Heart left ventricle (tissue), 16 donors: ENCODE measurements at regions not wholly inside any gene's neighbourhood (a gene's known extent, or its start where the extent isn't known, plus 50 kb on each side); places are given as distances from the start of the nearest gene placed in this dataset.

Experiments used
- ATAC-seq, 4 donors: fragments of 200-7000 bp; cut with Tn5 transposase; one replicate each; pipeline ENCODE4 v1.9.1; 2020 to 2022; ENCODE audit warnings: moderate library complexity in 4 of 4, mild to moderate bottlenecking in 3 of 4, moderate number of reproducible peaks in 1 of 4
- DNase-seq, 5 donors: peaks; one replicate each; pipeline ENCODE4 v3.0.0-alpha.2; 2020
- H3K27ac ChIP-seq, 12 donors: fragments of 200-600 bp; sonication (generic) in 4 of 12; one replicate each; pipeline versions ENCODE4 v1.5.0 to v1.8.0; 2016 to 2022; ENCODE audit warnings: mild to moderate bottlenecking in 2 of 12
- H3K27me3 ChIP-seq, 9 donors: fragments of 200-600 bp; sonication (generic) in 2 of 9; one replicate each; pipeline versions ENCODE4 v1.5.1 to v1.8.0; 2016 to 2022; ENCODE audit warnings: mild to moderate bottlenecking in 3 of 9
- H3K36me3 ChIP-seq, 9 donors: fragments of 200-600 bp; sonication (generic) in 2 of 9; one replicate each; pipeline versions ENCODE4 v1.5.0 to v1.8.0; 2018 to 2022; ENCODE audit warnings: mild to moderate bottlenecking in 2 of 9
- H3K4me1 ChIP-seq, 12 donors: fragments of 200-600 bp; sonication (generic) in 4 of 12; one replicate each; pipeline versions ENCODE4 v1.5.0 to v1.8.0; 2016 to 2022; ENCODE audit warnings: mild to moderate bottlenecking in 3 of 12
- H3K4me3 ChIP-seq, 12 donors: fragments of 200-600 bp; sonication (generic) in 4 of 12; one replicate each; pipeline versions ENCODE4 v1.5.0 to v1.8.0; 2017 to 2022; ENCODE audit warnings: mild to moderate bottlenecking in 9 of 12, moderate library complexity in 4 of 12
- H3K9me3 ChIP-seq, 12 donors: fragments of 200-600 bp; sonication (generic) in 4 of 12; one replicate each; pipeline versions ENCODE4 v1.5.0 to v1.8.0; 2016 to 2022; ENCODE audit warnings: mild to moderate bottlenecking in 1 of 12
- CTCF ChIP-seq, 12 donors: fragments of 200-600 bp; sonication (generic) in 4 of 12; IDR thresholded peaks; one replicate each; pipeline versions ENCODE4 v1.5.0 to v1.8.0; 2018 to 2022; ENCODE audit warnings: antibody characterized with exemption in 12 of 12, mild to moderate bottlenecking in 5 of 12
- POLR2A ChIP-seq, 2 donors: fragments of 450-650 bp; IDR thresholded peaks; one replicate each; pipeline ENCODE4 v1.6.1; 2017; ENCODE audit warnings: antibody characterized with exemption in 2 of 2, mild to moderate bottlenecking in 2 of 2, moderate library complexity in 2 of 2
- WGBS, 4 donors: extraction: QIAGEN DNeasy Blood & Tissue Kit in 2 of 4; methylation state at CpG; one replicate each; pipeline versions ENCODE4 v1.1.5 to v1.1.7; 2013 to 2018; 5-methylcytosine and 5-hydroxymethylcytosine counted together
- intact Hi-C, 10 donors: fragments of 100-400 bp; cut with DNase I; formaldehyde crosslinking; loops; one replicate each; pipeline versions ENCODE4 v1.11.1 to v1.14.2; 2022
- donor health status: ischemic (EF 13 %, LVEDD 7.1; RV severe dilation, severe dysfunction).
- donor health status: healthy with polysubstance abuse.
- donor health status: DM: no; HTN: yes; CAD: no.
- donor health status: DM: no; HTN: no; CAD: no.
- donor health status: ischemic (EF 25% LVEDD 6.9; RV normal size, moderate dysfunction).
- donor health status: ischemic (EF 25% LVEDD 5.7; RV mildly dilated, moderate dysfunction).
- donor health status: healthy.
- donor health status: DM: yes; HTN: yes; CAD: no.
- donor health status: ischemic (EF 35%, LVEDD 5.7; RV mildly dilated, moderate dysfunction).
- donor health status: nonischemic (EF 11% LVEDD 7.7; RV severe dilation, severe dysfunction).
- donor health status: DM: yes; HTN: yes; CAD: no.
- donor health status: PGD.
- donor health status: ischemic (EF 29% LVEDD 5.4; RV normal size, mild dysfunction).
- donor health status: nonischemic (EF 23%, LVEDD 6.1; RV moderate dilation, normal function).

- intact Hi-C loops: no loop called here
- no peak overlapping the region for H3K27ac ChIP-seq
- no peaks in the 10 kb centered on the region for H3K4me1 ChIP-seq
- DNase-seq: no peak
- no peaks in the 10 kb centered on the region for H3K36me3 ChIP-seq
- no peaks in the 10 kb centered on the region for H3K27me3 ChIP-seq
- no peak overlapping the region for H3K4me3 ChIP-seq
- TF ChIP-seq POLR2A (IDR thresholded peaks at IDR 0.05) (no peak), CTCF (IDR thresholded peaks at IDR 0.05) (no peak)
- H3K9me3 ChIP-seq: no peaks in the 10 kb centered on the region
- ATAC-seq: no peak
Observed at GRCh38 chr3:176723758-176724393, 473.4 kb downstream of the TBL1XR1 start.

GRCh38 chr3:176714034-176714433 is 483.2 kb downstream of the TBL1XR1 start:
- intact Hi-C loops: no loop called here
- Histone ChIP-seq H3K9me3 (peaks cover 0 to 2% (median 0%) of the 10 kb centered on the region in 12 donors), H3K27ac (no peak overlapping the region), H3K36me3 (no peaks in the 10 kb centered on the region), H3K4me1 (no peaks in the 10 kb centered on the region), H3K4me3 (no peak overlapping the region), H3K27me3 (no peaks in the 10 kb centered on the region)
- WGBS, 4 donors: 86 to 100% (median 90%) methylated on average over 3 of the region's 3 CpGs
- no peak for TF ChIP-seq CTCF (IDR thresholded peaks at IDR 0.05)
- TF ChIP-seq POLR2A (IDR thresholded peaks at IDR 0.05): no peak
- DNase-seq: no peak
- no peak for ATAC-seq

- Histone ChIP-seq H3K27me3 (no peaks in the 10 kb centered on the region), H3K4me3 (no peak overlapping the region), H3K27ac (no peak overlapping the region), H3K9me3 (peaks cover 0 to 2% (median 0%) of the 10 kb centered on the region in 12 donors), H3K36me3 (no peaks in the 10 kb centered on the region), H3K4me1 (no peaks in the 10 kb centered on the region)
- TF ChIP-seq CTCF (IDR thresholded peaks at IDR 0.05) (no peak), POLR2A (IDR thresholded peaks at IDR 0.05) (no peak)
- ATAC-seq (no peak), DNase-seq (no peak)
- WGBS, 4 donors: 55 to 67% (median 60%) methylated on average over 2 of the region's 2 CpGs
- intact Hi-C loops: no loop called here
Observed at GRCh38 chr3:176712191-176712590, 485.1 kb downstream of the TBL1XR1 start.

- no peak for DNase-seq
- 41 to 63% (median 50%) methylated on average over 4 of the region's 4 CpGs for WGBS, 4 donors
- H3K27ac ChIP-seq: no peak overlapping the region
- intact Hi-C loops: no loop called here
- H3K4me1 ChIP-seq: peaks cover 0 to 8% (median 0%) of the 10 kb centered on the region in 12 donors
- H3K4me3 ChIP-seq: peak overlapping the region in 1 of 12 donors; percentile 14
- no peaks in the 10 kb centered on the region for H3K27me3 ChIP-seq
- no peaks in the 10 kb centered on the region for H3K9me3 ChIP-seq
- ATAC-seq: no peak
- TF ChIP-seq POLR2A (IDR thresholded peaks at IDR 0.05) (no peak), CTCF (IDR thresholded peaks at IDR 0.05) (no peak)
- no peaks in the 10 kb centered on the region for H3K36me3 ChIP-seq
Observed at GRCh38 chr3:176699288-176699687, 498.0 kb downstream of the TBL1XR1 start.
